ENCODE measurements at regions not wholly inside any gene's neighbourhood (a gene's known extent, or its start where the extent isn't known, plus 50 kb on each side); places are given as distances from the start of the nearest gene placed in this dataset.
A peak's percentile ranks its signal among the peaks of the same experiment; 100 is the strongest.

- no peak for DNase-seq (ENCODE audit: low read depth in 4 of 4, low spot score in 3 of 4)
Observed at GRCh38 chr11:92808022-92808421, 161.4 kb upstream of the MTNR1B start.

GRCh38 chr11:92810423-92811064 lies 158.9 kb upstream of the MTNR1B start:
- DNase-seq (ENCODE audit: low read depth in 4 of 4, low spot score in 3 of 4) = no peak

GRCh38 chr11:92811341-92811740 lies 158.1 kb upstream of the MTNR1B start:
- no peak for DNase-seq (ENCODE audit: low read depth in 4 of 4, low spot score in 3 of 4)

GRCh38 chr11:92812841-92813240 lies 156.6 kb upstream of the MTNR1B start:
- DNase-seq (ENCODE audit: low read depth in 4 of 4, low spot score in 3 of 4) = no peak

- DNase-seq (ENCODE audit: low read depth in 4 of 4, low spot score in 3 of 4) = no peak
Observed at GRCh38 chr11:92819830-92820229, 149.6 kb upstream of the MTNR1B start.

GRCh38 chr11:92820860-92821259 lies 148.6 kb upstream of the MTNR1B start:
- no peak for DNase-seq (ENCODE audit: low read depth in 4 of 4, low spot score in 3 of 4)

GRCh38 chr11:92822410-92822809 lies 147.0 kb upstream of the MTNR1B start:
- no peak for DNase-seq (ENCODE audit: low read depth in 4 of 4, low spot score in 3 of 4)

GRCh38 chr11:92826136-92826535 lies 143.3 kb upstream of the MTNR1B start:
- DNase-seq (ENCODE audit: low read depth in 4 of 4, low spot score in 3 of 4) = no peak

- DNase-seq (ENCODE audit: low read depth in 4 of 4, low spot score in 3 of 4) = no peak
Observed at GRCh38 chr11:92826603-92827002, 142.8 kb upstream of the MTNR1B start.

GRCh38 chr11:92827132-92827531 lies 142.3 kb upstream of the MTNR1B start:
- no peak for DNase-seq (ENCODE audit: low read depth in 4 of 4, low spot score in 3 of 4)

- peak in 1 of 4 donors; percentile 33 for DNase-seq (ENCODE audit: low read depth in 4 of 4, low spot score in 3 of 4)
Observed at GRCh38 chr11:92828556-92828955, 140.9 kb upstream of the MTNR1B start.

GRCh38 chr11:92829121-92829520 lies 140.3 kb upstream of the MTNR1B start:
- DNase-seq (ENCODE audit: low read depth in 4 of 4, low spot score in 3 of 4) = no peak

GRCh38 chr11:92829671-92830070 lies 139.8 kb upstream of the MTNR1B start:
- DNase-seq (ENCODE audit: low read depth in 4 of 4, low spot score in 3 of 4) = no peak

- no peak for DNase-seq (ENCODE audit: low read depth in 4 of 4, low spot score in 3 of 4)
Observed at GRCh38 chr11:92830377-92831155, 138.9 kb upstream of the MTNR1B start.

GRCh38 chr11:92834296-92835020 lies 135.0 kb upstream of the MTNR1B start:
- DNase-seq (ENCODE audit: low read depth in 4 of 4, low spot score in 3 of 4) = no peak

- DNase-seq (ENCODE audit: low read depth in 4 of 4, low spot score in 3 of 4) = no peak
Observed at GRCh38 chr11:92837595-92837994, 131.9 kb upstream of the MTNR1B start.

GRCh38 chr11:92838759-92839310 lies 130.6 kb upstream of the MTNR1B start:
- peak in 2 of 4 donors; percentile 54 to 56 for DNase-seq (ENCODE audit: low read depth in 4 of 4, low spot score in 3 of 4)

GRCh38 chr11:92839450-92839849 lies 130.0 kb upstream of the MTNR1B start:
- DNase-seq (ENCODE audit: low read depth in 4 of 4, low spot score in 3 of 4) = no peak

- no peak for DNase-seq (ENCODE audit: low read depth in 4 of 4, low spot score in 3 of 4)
Observed at GRCh38 chr11:92841719-92842118, 127.7 kb upstream of the MTNR1B start.

- no peak for DNase-seq (ENCODE audit: low read depth in 4 of 4, low spot score in 3 of 4)
Observed at GRCh38 chr11:92843455-92843854, 126.0 kb upstream of the MTNR1B start.

- DNase-seq (ENCODE audit: low read depth in 4 of 4, low spot score in 3 of 4) = no peak
Observed at GRCh38 chr11:92844197-92844596, 125.3 kb upstream of the MTNR1B start.
